Calu3 (cell line): ENCODE measurements at regions not wholly inside any gene's neighbourhood (a gene's known extent, or its start where the extent isn't known, plus 50 kb on each side); places are given as distances from the start of the nearest gene placed in this dataset.

Source experiments
- BruUV-seq: library from RNA; stranded (reverse); fragments of 400-500 nt; replicated peaks from 2 replicates; lab custom pipeline; 2021; lab: Mats Ljungman, UMichigan
- CTCF ChIA-PET: fragments of 300-600 bp; sonication (Branson Sonifier 250); formaldehyde crosslinking; loops from one replicate; lab custom pipeline; 2022; ENCODE audit warnings: antibody characterized with exemption; lab: Charles Lee
- DNase-seq: peaks from one replicate; pipeline ENCODE4 v3.0.0; 2022
- H3K27ac Mint-ChIP-seq: one replicate; pipeline ENCODE4 v1.8.0; 2022; ENCODE audit warnings: mixed read lengths; ENCODE audit not compliant: unreplicated experiment
- H3K27me3 Mint-ChIP-seq: one replicate; pipeline ENCODE4 v1.8.0; 2022; ENCODE audit warnings: mixed read lengths; ENCODE audit not compliant: unreplicated experiment
- H3K36me3 Mint-ChIP-seq: one replicate; pipeline ENCODE4 v1.8.0; 2022; ENCODE audit warnings: mild to moderate bottlenecking, moderate library complexity, mixed read lengths; ENCODE audit not compliant: insufficient read depth, unreplicated experiment
- H3K4me1 Mint-ChIP-seq: one replicate; pipeline ENCODE4 v1.8.0; 2022; ENCODE audit warnings: mild to moderate bottlenecking, low read depth, mixed read lengths; ENCODE audit not compliant: unreplicated experiment
- H3K4me3 Mint-ChIP-seq: one replicate; pipeline ENCODE4 v1.8.0; 2022; ENCODE audit warnings: mild to moderate bottlenecking, low read depth, moderate library complexity, mixed read lengths; ENCODE audit not compliant: unreplicated experiment
- H3K9me3 Mint-ChIP-seq: one replicate; pipeline ENCODE4 v1.8.0; 2022; ENCODE audit warnings: low read depth, mixed read lengths; ENCODE audit not compliant: unreplicated experiment
- CTCF ChIP-seq: fragments of 200-600 bp; IDR thresholded peaks from one replicate; pipeline ENCODE4 v1.8.0; 2022; ENCODE audit warnings: antibody characterized with exemption; ENCODE audit not compliant: unreplicated experiment
- intact Hi-C: fragments of 100-400 bp; cut with micrococcal nuclease; formaldehyde crosslinking; loops from one replicate; pipeline ENCODE4 v1.10.0; 2022; ENCODE audit not compliant: unreplicated experiment

GRCh38 chr2:220956429-220956828 lies 615.7 kb downstream of the EPHA4 start:
- DNase-seq = no peak
- Mint-ChIP-seq H3K27me3 (no peaks in the 10 kb centered on the region), H3K27ac (no peak overlapping the region), H3K4me3 (no peak overlapping the region), H3K36me3 (no peaks in the 10 kb centered on the region), H3K9me3 (peaks cover 6% of the 10 kb centered on the region), H3K4me1 (no peaks in the 10 kb centered on the region)
- BruUV-seq = no TSS peak
- no peak for TF ChIP-seq CTCF
- intact Hi-C loops = no loop called here
- CTCF ChIA-PET = no interaction called here

- Mint-ChIP-seq H3K27ac (no peak overlapping the region), H3K36me3 (no peaks in the 10 kb centered on the region), H3K27me3 (no peaks in the 10 kb centered on the region), H3K4me1 (no peaks in the 10 kb centered on the region), H3K4me3 (no peak overlapping the region), H3K9me3 (peaks cover 2% of the 10 kb centered on the region)
- no peak for DNase-seq
- no TSS peak for BruUV-seq
- TF ChIP-seq CTCF = no peak
- CTCF ChIA-PET = no interaction called here
- intact Hi-C loops = no loop called here
Measured at GRCh38 chr2:220959391-220959802, 612.7 kb downstream of the EPHA4 start.

- Mint-ChIP-seq H3K36me3 (no peaks in the 10 kb centered on the region), H3K27ac (no peak overlapping the region), H3K27me3 (no peaks in the 10 kb centered on the region), H3K4me1 (no peaks in the 10 kb centered on the region), H3K9me3 (peaks cover 2% of the 10 kb centered on the region), H3K4me3 (no peak overlapping the region)
- no TSS peak for BruUV-seq
- intact Hi-C loops = no loop called here
- DNase-seq = no peak
- TF ChIP-seq CTCF = no peak
- CTCF ChIA-PET = no interaction called here
Measured at GRCh38 chr2:220961143-220961860, 610.8 kb downstream of the EPHA4 start.

GRCh38 chr2:220962556-220962955 lies 609.5 kb downstream of the EPHA4 start:
- Mint-ChIP-seq H3K36me3 (no peaks in the 10 kb centered on the region), H3K4me3 (no peak overlapping the region), H3K27ac (no peak overlapping the region), H3K9me3 (peaks cover 2% of the 10 kb centered on the region), H3K4me1 (no peaks in the 10 kb centered on the region), H3K27me3 (no peaks in the 10 kb centered on the region)
- no TSS peak for BruUV-seq
- CTCF ChIA-PET = no interaction called here
- DNase-seq = no peak
- intact Hi-C loops = no loop called here
- TF ChIP-seq CTCF = no peak
